ENCODE measurements at regions not wholly inside any gene's neighbourhood (a gene's known extent, or its start where the extent isn't known, plus 50 kb on each side); places are given as distances from the start of the nearest gene placed in this dataset.
"Not testable (repeated sequence)": the region's sequence is repeated elsewhere in the genome, so short reads cannot be mapped to it uniquely, and the experiment has no call there.

GRCh38 chr6:79391480-79391879 lies 145.8 kb downstream of the LCA5 start:
- DNase-seq: no peak

DNA sequence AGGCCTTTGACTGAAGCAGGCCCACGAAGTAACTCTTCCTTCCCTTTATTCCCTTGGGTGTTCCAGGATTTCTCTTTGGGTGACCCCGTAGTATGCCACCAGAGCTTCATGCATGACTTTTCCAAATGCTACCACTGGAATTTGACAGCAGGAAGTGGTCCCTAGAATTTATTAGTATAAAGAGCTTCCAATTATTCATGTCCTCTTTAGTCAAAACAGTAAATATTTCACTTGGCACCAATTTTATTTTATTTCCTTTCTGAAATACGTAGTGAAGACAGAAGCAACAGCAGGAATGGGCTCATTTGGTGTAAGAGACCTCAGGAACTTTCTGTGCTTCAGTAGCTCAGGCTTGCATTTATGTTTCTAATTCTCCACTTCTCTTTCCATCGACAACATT lies 151.3 kb downstream of the LCA5 start:
- DNase-seq: no peak

- DNase-seq: no peak
Measured at GRCh38 chr6:79385333-79385732, 150.9 kb upstream of the HMGN3 start.

DNA sequence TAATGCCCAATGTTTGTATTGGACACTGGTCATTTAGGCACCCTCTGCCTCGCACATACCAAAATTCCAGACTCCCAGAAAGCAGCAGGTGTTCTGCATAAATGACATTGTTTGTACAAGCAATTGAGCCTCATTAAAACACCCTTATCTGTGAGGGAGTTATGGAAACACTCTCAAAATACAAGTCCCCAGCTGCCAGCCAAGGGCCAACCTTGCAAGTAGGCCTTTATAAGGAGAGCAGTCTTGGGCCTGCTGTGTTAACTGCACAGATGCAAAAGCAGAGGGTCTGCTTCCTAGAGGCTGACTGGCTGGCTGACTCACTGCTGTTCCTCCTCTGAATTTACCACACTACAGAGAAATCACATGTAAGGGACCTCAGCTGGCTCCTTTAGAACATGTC lies 150.4 kb upstream of the HMGN3 start:
- DNase-seq: no peak

DNA sequence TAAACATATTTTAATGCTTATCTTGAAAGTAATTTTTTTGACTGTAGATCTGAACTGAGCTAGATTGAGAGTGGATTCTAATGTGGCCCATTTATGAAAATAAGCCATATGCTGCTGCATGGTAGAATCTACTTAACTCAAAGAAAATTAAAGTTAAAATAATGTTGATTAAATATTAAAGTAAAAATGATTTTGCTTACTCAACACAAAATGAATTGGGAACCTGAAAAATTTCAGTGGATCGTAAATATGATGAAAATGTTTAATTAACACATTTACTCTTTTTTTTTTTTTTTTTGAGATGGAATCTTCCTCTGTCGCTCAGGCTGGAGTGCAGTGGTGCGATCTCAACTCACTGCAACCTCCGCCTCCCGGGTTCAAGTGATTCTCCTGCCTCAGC lies 144.5 kb upstream of the HMGN3 start:
- no peak for DNase-seq

DNA sequence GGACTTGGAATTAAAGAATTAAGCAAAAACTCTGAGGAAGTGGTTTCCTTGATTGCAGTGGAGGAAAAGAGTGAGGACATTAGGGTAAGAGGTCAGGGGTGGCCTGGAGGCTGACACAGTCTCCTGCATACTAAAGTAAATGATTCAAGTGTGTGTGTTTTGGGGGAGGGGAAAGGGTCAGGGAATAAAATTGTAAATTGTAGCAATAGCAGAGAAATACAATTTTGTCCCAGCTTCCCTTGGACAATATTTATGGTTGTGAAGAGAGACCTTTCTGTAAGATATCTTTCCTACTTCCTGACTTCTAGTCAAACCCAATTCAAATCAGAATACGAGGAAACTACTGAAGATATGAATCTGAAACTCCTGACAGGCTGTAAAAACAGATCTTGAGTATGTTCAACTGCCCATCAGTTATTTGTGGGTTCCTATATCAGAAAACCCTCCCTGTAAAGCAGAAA lies 143.4 kb upstream of the HMGN3 start:
- no peak for DNase-seq

GRCh38 chr6:79377047-79377446 lies 142.6 kb upstream of the HMGN3 start:
- no peak for DNase-seq

DNA sequence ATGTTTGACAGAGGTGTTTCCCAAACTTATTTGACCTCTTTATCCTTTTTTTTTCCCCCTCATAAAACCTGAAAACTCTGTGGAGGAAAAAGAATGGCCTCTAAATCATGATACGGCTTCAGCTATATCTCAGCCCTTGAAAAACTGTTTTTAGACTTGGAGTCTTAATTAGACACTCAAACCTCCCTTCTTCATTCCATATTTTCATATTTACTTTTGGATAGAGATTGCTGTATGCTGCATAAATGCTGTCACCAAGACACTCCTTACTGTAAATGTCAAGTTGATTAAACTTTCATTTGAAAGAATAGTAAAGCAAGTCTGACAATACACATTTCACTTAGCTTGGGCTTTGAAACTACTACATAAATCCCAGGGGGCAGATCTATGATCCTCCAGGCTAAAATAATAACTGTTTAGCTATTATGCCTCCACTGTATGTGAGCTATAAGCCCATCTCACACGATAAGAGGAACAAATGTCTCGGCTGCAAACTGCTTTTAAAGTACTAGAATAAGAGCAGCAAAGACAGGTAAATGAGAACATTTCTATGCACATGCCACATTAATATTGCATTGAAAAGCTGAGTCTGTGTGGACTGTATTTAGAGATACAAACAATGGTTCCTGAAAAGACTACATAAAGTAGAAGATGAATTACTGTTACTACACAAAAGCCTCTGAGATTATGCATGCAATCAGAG lies 141.3 kb upstream of the HMGN3 start:
- DNase-seq: no peak

DNA sequence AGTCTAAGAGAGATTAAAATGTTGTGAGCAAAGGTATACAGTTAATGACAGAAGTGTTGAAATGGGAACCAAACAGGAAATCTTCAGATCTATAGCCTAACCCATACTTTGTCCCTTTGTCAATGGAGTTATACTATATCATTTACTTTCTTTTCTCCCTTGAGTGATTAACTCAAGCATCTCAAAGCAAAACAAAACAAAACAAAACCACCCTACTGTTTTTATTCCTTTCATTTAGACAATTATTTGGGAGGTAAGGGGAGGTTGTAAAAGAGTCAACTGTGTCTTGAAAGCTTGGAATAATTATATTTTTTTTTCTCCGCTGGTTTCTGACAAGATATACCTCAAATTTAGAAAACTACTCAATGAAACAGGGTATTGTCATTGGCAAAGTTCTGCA lies 139.8 kb upstream of the HMGN3 start:
- DNase-seq: no peak

- no peak for DNase-seq
Measured at GRCh38 chr6:79373880-79374279, 139.4 kb upstream of the HMGN3 start.

GRCh38 chr6:79373246-79373645 lies 138.8 kb upstream of the HMGN3 start:
- DNase-seq: no peak

DNA sequence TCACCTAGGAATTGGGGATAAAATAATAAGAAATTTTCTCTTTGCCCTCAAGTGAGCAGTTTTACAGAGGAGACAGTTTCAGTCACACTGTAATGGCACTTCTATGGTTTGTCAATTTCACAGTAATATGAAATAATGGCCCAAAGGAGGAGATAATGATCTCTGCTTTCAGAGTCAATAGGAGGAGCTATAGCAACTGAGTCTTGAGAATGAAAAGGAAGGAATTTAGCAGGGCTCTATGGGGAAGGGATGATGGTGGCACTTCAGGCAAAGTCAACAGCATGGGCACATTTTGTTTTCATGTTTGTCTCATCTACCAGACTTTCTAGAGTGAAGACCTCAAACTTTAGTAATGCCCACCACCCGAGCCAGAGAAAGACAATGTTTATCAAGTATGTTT lies 138.3 kb upstream of the HMGN3 start:
- no peak for DNase-seq

- DNase-seq: no peak
Measured at GRCh38 chr6:79369026-79369425, 134.5 kb upstream of the HMGN3 start.

DNA sequence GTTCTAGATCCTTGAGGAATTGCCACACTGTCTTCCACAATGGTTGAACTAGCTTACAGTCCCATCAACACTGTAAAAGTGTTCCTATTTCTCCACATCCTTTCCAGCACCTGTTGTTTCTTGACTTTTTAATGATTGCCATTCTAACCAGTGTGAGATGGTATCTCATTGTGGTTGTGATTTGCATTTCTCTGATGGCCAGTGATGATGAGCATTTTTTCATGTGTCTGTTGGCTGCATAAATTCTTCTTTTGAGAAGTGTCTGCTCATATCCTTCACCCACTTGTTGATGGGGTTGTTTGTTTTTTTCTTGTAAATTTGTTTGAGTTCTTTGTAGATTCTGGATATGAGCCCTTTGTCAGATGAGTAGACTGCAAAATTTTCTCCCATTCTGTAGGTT lies 129.0 kb upstream of the HMGN3 start:
- DNase-seq: not testable (repeated sequence)

DNA sequence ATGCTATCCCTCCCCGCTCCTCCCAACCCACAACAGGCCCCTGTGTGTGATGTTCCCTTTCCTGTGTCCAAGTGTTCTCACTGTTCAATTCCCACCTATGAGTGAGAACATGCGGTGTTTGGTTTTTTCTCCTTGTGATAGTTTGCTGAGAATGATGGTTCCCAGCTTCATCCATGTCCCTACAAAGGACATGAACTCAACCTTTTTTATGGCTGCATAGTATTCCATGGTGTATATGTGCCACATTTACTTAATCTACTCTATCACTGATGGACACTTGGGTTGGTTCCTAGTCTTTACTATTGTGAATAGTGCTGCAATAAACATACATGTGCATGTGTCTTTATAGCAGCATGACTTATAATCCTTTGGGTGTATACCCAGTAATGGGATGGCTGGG lies 126.6 kb upstream of the HMGN3 start:
- DNase-seq: not testable (repeated sequence)

GRCh38 chr6:79353226-79353625 lies 118.7 kb upstream of the HMGN3 start:
- no peak for DNase-seq

GRCh38 chr6:79338493-79338892 lies 104.0 kb upstream of the HMGN3 start:
- no peak for DNase-seq

DNA sequence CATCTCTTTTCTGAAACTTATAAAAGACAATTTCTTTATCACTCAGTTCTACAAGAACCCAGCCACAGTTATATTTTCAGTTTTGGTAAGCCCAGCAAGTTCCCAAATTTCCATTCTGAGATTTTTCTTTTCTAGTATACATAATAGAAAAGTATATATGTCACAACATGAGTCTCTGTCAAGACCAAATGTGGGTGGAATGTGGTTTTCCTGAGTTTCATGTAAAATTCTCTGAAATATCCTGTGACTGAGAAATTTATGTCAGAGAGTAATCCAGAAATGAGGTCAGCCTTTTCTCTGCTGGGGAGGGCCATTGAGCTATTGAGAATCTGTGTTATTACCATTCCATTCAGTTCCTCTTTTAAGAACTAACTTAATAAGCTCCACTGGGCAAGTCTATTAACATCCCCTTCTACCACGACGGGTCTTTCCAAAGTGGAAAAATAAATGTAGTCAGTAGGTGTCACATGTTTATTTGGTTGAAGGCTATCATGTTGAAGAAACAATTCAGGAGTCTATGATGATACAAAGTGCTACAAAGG lies 100.7 kb upstream of the HMGN3 start:
- no peak for DNase-seq

DNA sequence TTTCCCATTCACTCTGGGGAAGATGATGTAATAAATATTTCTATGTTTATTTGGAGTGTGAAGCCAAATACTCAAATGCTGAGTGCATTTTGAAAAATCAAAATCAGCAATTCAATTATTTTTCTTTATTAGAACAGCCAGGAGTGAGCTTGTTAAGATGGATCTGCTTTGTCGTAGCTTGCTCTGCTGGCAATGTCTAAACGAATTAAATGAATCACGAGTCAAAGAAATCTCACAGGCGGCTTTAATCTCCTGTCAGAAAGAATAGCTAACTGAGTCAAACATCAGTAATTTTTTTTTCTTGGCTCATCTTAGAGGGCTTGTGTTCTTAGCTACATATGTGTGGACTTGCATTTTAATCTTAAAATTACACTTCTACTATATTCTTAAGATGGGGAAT lies 100.2 kb upstream of the HMGN3 start:
- no peak for DNase-seq

- no peak for DNase-seq
Measured at GRCh38 chr6:79330704-79331103, 96.2 kb upstream of the HMGN3 start.

- DNase-seq: no peak
Measured at GRCh38 chr6:79313254-79313653, 78.8 kb upstream of the HMGN3 start.

DNA sequence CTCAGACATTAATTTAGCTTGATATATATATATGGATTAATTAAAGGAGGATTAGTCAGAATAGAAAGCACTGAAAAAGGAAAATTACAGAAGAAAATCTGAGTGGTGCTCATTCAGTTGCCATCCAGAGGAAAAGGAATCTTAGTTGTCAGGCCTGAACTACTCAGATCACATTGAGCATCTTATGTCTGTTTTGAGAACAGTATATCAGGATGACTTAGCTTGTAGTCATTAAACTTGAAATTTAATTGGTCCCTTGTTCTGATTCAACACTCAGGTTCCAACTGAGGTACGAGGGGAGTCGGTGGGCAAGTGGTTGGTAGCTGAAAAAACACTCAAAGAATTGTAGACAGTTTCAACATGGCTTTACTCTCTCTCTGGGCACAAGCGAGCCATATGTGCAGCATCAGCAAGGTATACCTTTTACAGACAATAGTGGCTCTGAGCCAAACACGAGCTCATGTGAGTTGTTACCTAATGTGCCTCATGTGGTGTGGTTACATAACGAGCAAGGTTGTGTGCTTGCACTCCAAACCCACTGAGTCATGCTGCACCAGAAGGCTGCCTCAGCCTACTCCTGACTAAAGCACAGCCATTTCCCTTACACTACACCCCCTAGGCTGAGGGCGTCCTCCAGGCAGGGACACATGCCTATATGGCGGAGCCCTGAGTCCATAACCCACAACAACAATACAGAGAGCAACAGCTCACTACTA lies 73.0 kb upstream of the HMGN3 start:
- DNase-seq: no peak

- DNase-seq: no peak
Measured at GRCh38 chr6:79305020-79305419, 70.5 kb upstream of the HMGN3 start.

DNA sequence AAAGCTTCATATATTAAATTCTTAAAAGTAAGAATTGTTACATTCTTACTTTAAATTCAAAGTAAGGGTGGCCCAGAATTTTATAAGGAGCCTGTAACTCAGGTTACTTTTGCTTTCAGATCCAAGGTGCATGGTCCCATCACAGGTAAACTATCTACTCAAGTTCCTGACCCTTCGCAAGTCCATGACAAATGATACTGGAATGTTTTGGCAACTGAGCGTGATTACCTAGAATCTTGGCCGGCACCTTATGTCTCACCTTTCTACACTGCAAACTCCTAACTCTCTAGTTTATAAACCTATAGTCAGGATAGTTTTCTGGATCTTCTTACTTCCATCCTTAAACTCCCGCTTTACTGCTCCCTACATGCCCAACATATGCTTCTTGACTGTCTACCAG lies 67.9 kb upstream of the HMGN3 start:
- no peak for DNase-seq
